ENCODE measurements at regions not wholly inside any gene's neighbourhood (a gene's known extent, or its start where the extent isn't known, plus 50 kb on each side); places are given as distances from the start of the nearest gene placed in this dataset.

DNA sequence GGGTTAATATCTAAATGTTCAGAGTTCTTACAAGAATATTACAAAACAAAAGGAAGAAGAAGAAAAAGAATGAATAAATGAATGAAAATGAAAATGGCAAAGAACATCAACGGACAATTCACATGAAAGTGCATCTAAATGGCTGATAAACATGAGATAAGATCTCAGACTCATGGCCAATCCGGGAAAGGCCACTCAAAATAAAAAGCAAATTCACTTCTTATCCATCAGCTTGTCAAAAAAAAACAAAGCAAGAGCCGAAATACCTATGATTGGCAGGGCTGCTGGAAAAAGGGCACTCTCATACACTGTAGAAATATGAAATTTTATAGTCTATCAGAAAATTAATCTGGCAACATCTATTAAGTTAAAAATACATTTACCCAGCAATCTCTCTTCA is 103.6 kb upstream of the EDEM3 start:
- H3K27ac ChIP-seq (ENCODE audit: low read depth, low read length, poor library complexity, severe bottlenecking): no peak overlapping the region

DNA sequence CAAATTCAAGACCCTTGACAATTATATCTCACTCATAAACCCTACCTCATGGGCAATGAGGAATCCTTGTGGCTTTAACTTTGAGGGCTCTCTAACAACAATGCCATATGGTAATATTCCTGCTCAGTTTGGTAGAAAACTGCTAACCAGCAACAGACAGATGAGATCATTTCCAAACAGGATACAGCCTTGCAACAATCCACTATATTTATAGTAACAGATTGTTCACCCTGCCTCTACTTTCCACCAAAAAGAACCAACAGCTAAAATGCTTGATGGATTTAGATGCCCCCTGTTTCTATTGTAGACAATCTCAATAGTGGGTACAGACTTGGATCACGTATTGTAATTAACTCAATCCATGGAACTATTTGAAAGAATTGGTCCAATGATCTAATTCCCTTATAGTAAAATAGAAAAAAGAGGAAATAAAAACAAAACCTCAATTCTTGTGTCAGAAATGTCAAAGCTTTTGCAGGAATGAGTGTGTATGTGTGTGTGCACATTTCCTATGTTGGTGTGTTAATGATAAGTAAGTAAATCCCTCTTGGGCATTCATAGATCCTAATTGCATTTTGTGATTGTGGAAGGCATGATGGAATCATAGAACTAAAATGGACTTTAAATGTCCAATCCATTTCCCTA is 100.0 kb upstream of the EDEM3 start:
- Histone ChIP-seq H3K27ac (ENCODE audit: low read depth, low read length, poor library complexity, severe bottlenecking) (no peak overlapping the region), H3K27me3 (replicated peaks; ENCODE audit: insufficient read depth, low read depth, low read length, poor library complexity) (no peaks in the 10 kb centered on the region), H3K36me3 (ENCODE audit: insufficient read depth, low read length, poor library complexity, severe bottlenecking) (no peaks in the 10 kb centered on the region), H3K4me1 (ENCODE audit: insufficient read depth, low read length, poor library complexity, severe bottlenecking) (no peaks in the 10 kb centered on the region), H3K9me3 (ENCODE audit: low read depth, low read length, poor library complexity, severe bottlenecking) (no peaks in the 10 kb centered on the region), H3K4me3 (ENCODE audit: low read depth, low read length, poor library complexity, severe bottlenecking) (no peak overlapping the region)
- TF ChIP-seq, protein P1, sequence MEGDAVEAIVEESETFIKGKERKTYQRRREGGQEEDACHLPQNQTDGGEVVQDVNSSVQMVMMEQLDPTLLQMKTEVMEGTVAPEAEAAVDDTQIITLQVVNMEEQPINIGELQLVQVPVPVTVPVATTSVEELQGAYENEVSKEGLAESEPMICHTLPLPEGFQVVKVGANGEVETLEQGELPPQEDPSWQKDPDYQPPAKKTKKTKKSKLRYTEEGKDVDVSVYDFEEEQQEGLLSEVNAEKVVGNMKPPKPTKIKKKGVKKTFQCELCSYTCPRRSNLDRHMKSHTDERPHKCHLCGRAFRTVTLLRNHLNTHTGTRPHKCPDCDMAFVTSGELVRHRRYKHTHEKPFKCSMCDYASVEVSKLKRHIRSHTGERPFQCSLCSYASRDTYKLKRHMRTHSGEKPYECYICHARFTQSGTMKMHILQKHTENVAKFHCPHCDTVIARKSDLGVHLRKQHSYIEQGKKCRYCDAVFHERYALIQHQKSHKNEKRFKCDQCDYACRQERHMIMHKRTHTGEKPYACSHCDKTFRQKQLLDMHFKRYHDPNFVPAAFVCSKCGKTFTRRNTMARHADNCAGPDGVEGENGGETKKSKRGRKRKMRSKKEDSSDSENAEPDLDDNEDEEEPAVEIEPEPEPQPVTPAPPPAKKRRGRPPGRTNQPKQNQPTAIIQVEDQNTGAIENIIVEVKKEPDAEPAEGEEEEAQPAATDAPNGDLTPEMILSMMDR (conservative IDR thresholded peaks at IDR 0.05; ENCODE audit: low read depth, low read length): no peak
- no peak for TF ChIP-seq EZH2 (IDR thresholded peaks at IDR 0.05; ENCODE audit: borderline replicate concordance, low read depth, low read length, poor library complexity, severe bottlenecking)
- ChIA-PET CTCF (no interaction called here), POLR2A (ENCODE audit: low non-redundant PET) (no interaction called here)
- no peak for DNase-seq (ENCODE audit: low spot score)
- intact Hi-C loops (cut with micrococcal nuclease; ENCODE audit: unreplicated experiment): loop anchor here (2.0 kb wide), 1 partner anchor 16 kb away; no protein-coding TSS in a partner anchor
- no TSS peak for BruUV-seq (replicated peaks)

More for the DNA sequence above, 103.6 kb upstream of the EDEM3 start:
- ChIA-PET CTCF (no interaction called here), POLR2A (ENCODE audit: low non-redundant PET) (no interaction called here)
- no peak overlapping the region for H3K4me3 ChIP-seq (ENCODE audit: low read depth, low read length, poor library complexity, severe bottlenecking)
- H3K9me3 ChIP-seq (ENCODE audit: low read depth, low read length, poor library complexity, severe bottlenecking): no peaks in the 10 kb centered on the region
- BruUV-seq (replicated peaks): no TSS peak
- no peaks in the 10 kb centered on the region for H3K4me1 ChIP-seq (ENCODE audit: insufficient read depth, low read length, poor library complexity, severe bottlenecking)
- H3K36me3 ChIP-seq (ENCODE audit: insufficient read depth, low read length, poor library complexity, severe bottlenecking): no peaks in the 10 kb centered on the region
- no peak for DNase-seq (ENCODE audit: low spot score)
- TF ChIP-seq EZH2 (IDR thresholded peaks at IDR 0.05; ENCODE audit: borderline replicate concordance, low read depth, low read length, poor library complexity, severe bottlenecking): no peak
- TF ChIP-seq, protein P1 (conservative IDR thresholded peaks at IDR 0.05; ENCODE audit: low read depth, low read length): no peak
- intact Hi-C loops (cut with micrococcal nuclease; ENCODE audit: unreplicated experiment): no loop called here
- no peaks in the 10 kb centered on the region for H3K27me3 ChIP-seq (replicated peaks; ENCODE audit: insufficient read depth, low read depth, low read length, poor library complexity)

DNA sequence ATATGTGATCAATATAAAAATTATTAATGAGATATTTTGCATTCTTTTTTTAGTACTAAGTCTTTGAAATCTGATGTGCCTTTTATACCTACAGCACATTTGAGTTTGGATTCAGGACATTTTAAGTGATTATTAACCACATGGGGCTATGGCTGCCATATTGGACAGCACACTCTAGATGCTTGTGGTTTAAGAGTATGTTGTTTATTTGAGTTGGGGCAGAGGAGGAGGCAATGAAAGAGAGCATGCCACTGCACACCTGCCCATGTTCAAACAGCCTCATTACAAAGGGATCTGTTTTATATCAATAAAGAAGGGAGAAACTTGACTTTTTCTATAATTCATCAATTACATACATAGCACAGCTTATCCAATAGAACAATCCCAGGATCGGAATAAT is 99.4 kb upstream of the EDEM3 start:
- CTCF ChIA-PET: no interaction called here
- H3K27me3 ChIP-seq (replicated peaks; ENCODE audit: insufficient read depth, low read depth, low read length, poor library complexity): no peaks in the 10 kb centered on the region
- H3K9me3 ChIP-seq (ENCODE audit: low read depth, low read length, poor library complexity, severe bottlenecking): no peaks in the 10 kb centered on the region
- intact Hi-C loops (cut with micrococcal nuclease; ENCODE audit: unreplicated experiment): loop anchor here (2.0 kb wide), 1 partner anchor 15 kb away; no protein-coding TSS in a partner anchor
- TF ChIP-seq, protein P1 (conservative IDR thresholded peaks at IDR 0.05; ENCODE audit: low read depth, low read length): no peak
- TF ChIP-seq EZH2 (IDR thresholded peaks at IDR 0.05; ENCODE audit: borderline replicate concordance, low read depth, low read length, poor library complexity, severe bottlenecking): no peak
- no peak overlapping the region for H3K27ac ChIP-seq (ENCODE audit: low read depth, low read length, poor library complexity, severe bottlenecking)
- BruUV-seq (replicated peaks): no TSS peak
- POLR2A ChIA-PET (ENCODE audit: low non-redundant PET): no interaction called here
- H3K4me1 ChIP-seq (ENCODE audit: insufficient read depth, low read length, poor library complexity, severe bottlenecking): no peaks in the 10 kb centered on the region
- DNase-seq (ENCODE audit: low spot score): no peak
- no peak overlapping the region for H3K4me3 ChIP-seq (ENCODE audit: low read depth, low read length, poor library complexity, severe bottlenecking)
- H3K36me3 ChIP-seq (ENCODE audit: insufficient read depth, low read length, poor library complexity, severe bottlenecking): no peaks in the 10 kb centered on the region
